Panc1 (cell line): ENCODE measurements at regions not wholly inside any gene's neighbourhood (a gene's known extent, or its start where the extent isn't known, plus 50 kb on each side); places are given as distances from the start of the nearest gene placed in this dataset.

Experiments
- ATAC-seq: fragments of 200-7000 bp; cut with Tn5 transposase; 2 replicates; pipeline ENCODE4 v1.9.1; 2020; ENCODE audit warnings: mild to moderate bottlenecking, moderate library complexity
- BruUV-seq: library from RNA; stranded (reverse); fragments of 400-500 nt; replicated peaks from 2 replicates; lab custom pipeline; 2021; lab: Mats Ljungman, UMichigan
- CTCF ChIA-PET: fragments of 300-600 bp; sonication (Branson Sonifier 250); formaldehyde crosslinking; loops from one replicate; lab custom pipeline; 2022; ENCODE audit warnings: antibody characterized with exemption; lab: Charles Lee
- POLR2A ChIA-PET: fragments of 300-600 bp; sonication (Branson Sonifier 250); formaldehyde crosslinking; loops from one replicate; lab custom pipeline; 2022; ENCODE audit warnings: antibody characterized with exemption; lab: Charles Lee
- DNase-seq: peaks from one replicate; pipeline ENCODE4 v3.0.0-alpha.2; 2010; ENCODE audit warnings: low read depth, low spot score
- H3K27ac ChIP-seq: 2 replicates; pipeline ENCODE4 v1.5.1; 2011; ENCODE audit warnings: mild to moderate bottlenecking, low read length, inconsistent platforms
- H3K27me3 ChIP-seq: fragments of 200-500 bp; sonication (Bioruptor generic); 2 replicates; pipeline ENCODE4 v1.6.0; 2014; ENCODE audit warnings: low read length, inconsistent platforms; ENCODE audit not compliant: control insufficient read depth, insufficient read depth
- H3K36me3 ChIP-seq: fragments of 200-500 bp; sonication (Bioruptor generic); 2 replicates; pipeline ENCODE4 v1.5.1; 2014; ENCODE audit warnings: inconsistent platforms, mild to moderate bottlenecking, low read length, moderate library complexity; ENCODE audit not compliant: control insufficient read depth, insufficient read depth
- H3K4me1 ChIP-seq: 2 replicates; pipeline ENCODE4 v1.5.1; 2011; ENCODE audit warnings: inconsistent platforms, mild to moderate bottlenecking, low read length, moderate library complexity; ENCODE audit not compliant: control insufficient read depth, insufficient read depth
- H3K4me3 ChIP-seq, 2 experiments: 2 replicates each; pipeline ENCODE4 v1.5.1; 2011 to 2012; ENCODE audit warnings: low read depth in 2 of 2, low read length in 2 of 2, mild to moderate bottlenecking in 2 of 2, inconsistent platforms in 1 of 2, moderate library complexity in 1 of 2
- H3K9me3 ChIP-seq: fragments of 200-500 bp; sonication (Bioruptor generic); 2 replicates; pipeline ENCODE4 v1.5.1; 2014; ENCODE audit warnings: low read depth, mild to moderate bottlenecking, inconsistent platforms, low read length, moderate library complexity; ENCODE audit not compliant: control insufficient read depth, insufficient read depth
- CTCF ChIP-seq: fragments of 450-650 bp; IDR thresholded peaks from 2 replicates; pipeline ENCODE4 v1.5.1; 2017; ENCODE audit warnings: mild to moderate bottlenecking
- POLR2AphosphoS5 ChIP-seq: IDR thresholded peaks from 2 replicates; pipeline ENCODE4 v1.6.1; 2012; ENCODE audit warnings: mild to moderate bottlenecking, low read depth, low read length, moderate library complexity
- REST ChIP-seq, 2 experiments: IDR thresholded peaks; 2 replicates each; pipeline ENCODE4 v1.6.1; 2011 to 2012; ENCODE audit warnings: low read depth in 2 of 2, control low read depth in 1 of 2, low read length in 1 of 2, mild to moderate bottlenecking in 1 of 2, moderate library complexity in 1 of 2; ENCODE audit not compliant: insufficient read depth in 1 of 2
- SIN3A ChIP-seq: IDR thresholded peaks from 2 replicates; pipeline ENCODE4 v1.6.1; 2012; ENCODE audit warnings: low read depth, mild to moderate bottlenecking, low read length, moderate library complexity, borderline replicate concordance; ENCODE audit not compliant: insufficient read depth
- TCF7L2 ChIP-seq: IDR thresholded peaks from 2 replicates; pipeline ENCODE4 v1.6.1; 2011; ENCODE audit warnings: mild to moderate bottlenecking, low read depth, low read length, inconsistent platforms
- in situ Hi-C: cut with HindIII; loops from 2 replicates; pipeline ENCODE4 v1.10.0; 2016; ENCODE audit warnings: low sequenced_read_pairs, low pct_unique_long_range_greater_than_20kb
- intact Hi-C: fragments of 100-400 bp; cut with micrococcal nuclease; formaldehyde crosslinking; loops from one replicate; pipeline ENCODE4 v1.10.0; 2022; ENCODE audit not compliant: unreplicated experiment

GRCh38 chr22:17318817-17319216 is 50.4 kb upstream of the CECR2 start:
- BruUV-seq = no TSS peak
- Histone ChIP-seq H3K27me3 (no peaks in the 10 kb centered on the region), H3K4me3 (no peak overlapping the region), H3K9me3 (no peaks in the 10 kb centered on the region), H3K36me3 (no peaks in the 10 kb centered on the region), H3K4me1 (no peaks in the 10 kb centered on the region), H3K27ac (no peak overlapping the region)
- no peak for DNase-seq
- TF ChIP-seq POLR2AphosphoS5 (no peak), TCF7L2 (no peak), REST (IDR thresholded peaks at IDR 0.05; ENCODE audit: insufficient read depth in 1 of 2, low read depth in 2 of 2, low read length in 1 of 2) (no peak), CTCF (no peak), SIN3A (no peak)
- intact Hi-C loops = no loop called here
- CTCF ChIA-PET = no interaction called here
- POLR2A ChIA-PET = no interaction called here
- ATAC-seq = no peak
- in situ Hi-C loops = no loop called here

GRCh38 chr22:17315310-17315709 is 54.0 kb upstream of the CECR2 start:
- DNase-seq (no peak), ATAC-seq (no peak)
- no TSS peak for BruUV-seq
- TF ChIP-seq TCF7L2 (no peak), REST (IDR thresholded peaks at IDR 0.05; ENCODE audit: insufficient read depth in 1 of 2, low read depth in 2 of 2, low read length in 1 of 2) (no peak), POLR2AphosphoS5 (no peak), CTCF (no peak), SIN3A (no peak)
- Histone ChIP-seq H3K27me3 (no peaks in the 10 kb centered on the region), H3K27ac (no peak overlapping the region), H3K9me3 (no peaks in the 10 kb centered on the region), H3K4me3 (no peak overlapping the region), H3K36me3 (no peaks in the 10 kb centered on the region), H3K4me1 (no peaks in the 10 kb centered on the region)
- in situ Hi-C loops = no loop called here
- intact Hi-C loops = no loop called here
- CTCF ChIA-PET = no interaction called here
- POLR2A ChIA-PET = no interaction called here
